GM18499 (cell line): ENCODE measurements at regions not wholly inside any gene's neighbourhood (a gene's known extent, or its start where the extent isn't known, plus 50 kb on each side); places are given as distances from the start of the nearest gene placed in this dataset.

Experiments
- ATAC-seq: cut with Tn5 transposase; IDR thresholded peaks from one replicate; pipeline ENCODE4 v1.9.1; 2021; ENCODE audit warnings: moderate number of reproducible peaks; ENCODE audit not compliant: insufficient read depth, unreplicated experiment

- no peak for ATAC-seq
Observed at GRCh38 chr5:81856948-81857928, 106.3 kb upstream of the SSBP2 start.

- no peak for ATAC-seq
Observed at GRCh38 chr5:81855591-81855990, 104.7 kb upstream of the SSBP2 start.

- no peak for ATAC-seq
Observed at GRCh38 chr5:81854915-81855314, 104.0 kb upstream of the SSBP2 start.

- ATAC-seq, result no peak
Observed at GRCh38 chr5:81854485-81854884, 103.6 kb upstream of the SSBP2 start.

- ATAC-seq, result no peak
Observed at GRCh38 chr5:81853030-81853357, 102.1 kb upstream of the SSBP2 start.

- ATAC-seq, result no peak
Observed at GRCh38 chr5:81852291-81853029, 101.6 kb upstream of the SSBP2 start.

- ATAC-seq, result peak; percentile 64
Observed at GRCh38 chr5:81851481-81852178, 100.7 kb upstream of the SSBP2 start.

- ATAC-seq, result no peak
Observed at GRCh38 chr5:81850501-81851357, 99.8 kb upstream of the SSBP2 start.

GRCh38 chr5:81849770-81850367 is 99.0 kb upstream of the SSBP2 start:
- ATAC-seq, result no peak

GRCh38 chr5:81848362-81848880 is 97.5 kb upstream of the SSBP2 start:
- ATAC-seq, result no peak

- no peak for ATAC-seq
Observed at GRCh38 chr5:81846301-81846700, 95.4 kb upstream of the SSBP2 start.

- no peak for ATAC-seq
Observed at GRCh38 chr5:81843845-81844244, 92.9 kb upstream of the SSBP2 start.

- ATAC-seq, result no peak
Observed at GRCh38 chr5:81842795-81843398, 92.0 kb upstream of the SSBP2 start.

- no peak for ATAC-seq
Observed at GRCh38 chr5:81839034-81839433, 88.1 kb upstream of the SSBP2 start.

GRCh38 chr5:81838307-81838906 is 87.5 kb upstream of the SSBP2 start:
- peak; percentile 68 for ATAC-seq

GRCh38 chr5:81837667-81838306 is 86.9 kb upstream of the SSBP2 start:
- ATAC-seq, result no peak

- ATAC-seq, result no peak
Observed at GRCh38 chr5:81835814-81836367, 85.0 kb upstream of the SSBP2 start.
